Tibial nerve (tissue), 4 donors: ENCODE measurements at regions not wholly inside any gene's neighbourhood (a gene's known extent, or its start where the extent isn't known, plus 50 kb on each side); places are given as distances from the start of the nearest gene placed in this dataset.

Experiments
- DNase-seq, 2 donors: peaks; one replicate each; pipeline ENCODE4 v3.0.0-alpha.2; 2019; ENCODE audit warnings: low spot score in 2 of 2
- H3K27ac ChIP-seq, 4 donors: fragments of 200-600 bp; sonication (generic) in 3 of 4; one replicate each; pipeline ENCODE4 v1.5.1; 2017 to 2019; ENCODE audit warnings: mild to moderate bottlenecking in 1 of 4
- H3K27me3 ChIP-seq, 2 donors: fragments of 200-600 bp; sonication (generic) in 1 of 2; one replicate each; pipeline versions ENCODE4 v1.5.1 to v1.6.0; 2017 to 2019
- H3K36me3 ChIP-seq, 3 donors: fragments of 200-600 bp; sonication (generic); one replicate each; pipeline ENCODE4 v1.5.1; 2018 to 2019
- H3K4me1 ChIP-seq, 4 donors: fragments of 200-600 bp; sonication (generic) in 3 of 4; one replicate each; pipeline ENCODE4 v1.5.1; 2017 to 2019
- H3K4me3 ChIP-seq, 4 donors: fragments of 200-600 bp; sonication (generic) in 3 of 4; one replicate each; pipeline ENCODE4 v1.5.1; 2017 to 2019; ENCODE audit warnings: mild to moderate bottlenecking in 1 of 4, moderate library complexity in 1 of 4
- H3K9me3 ChIP-seq, 4 donors: fragments of 200-600 bp; sonication (generic) in 3 of 4; one replicate each; pipeline ENCODE4 v1.5.1; 2017 to 2019
- CTCF ChIP-seq, 5 experiments: fragments of 200-600 bp in 3 of 5; fragments of 450-650 bp in 2 of 5; sonication (generic) in 3 of 5; IDR thresholded peaks; one replicate each; pipeline ENCODE4 v1.5.1; 2016 to 2019; ENCODE audit warnings: antibody characterized with exemption in 5 of 5, mild to moderate bottlenecking in 3 of 5, moderate library complexity in 2 of 5
- EP300 ChIP-seq, 2 donors: sonication (generic); formaldehyde crosslinking; IDR thresholded peaks; one replicate each; pipeline ENCODE4 v1.6.1; 2017; ENCODE audit warnings: antibody characterized with exemption in 2 of 2, mild to moderate bottlenecking in 1 of 2
- POLR2A ChIP-seq, 2 donors: fragments of 450-650 bp; IDR thresholded peaks; one replicate each; pipeline ENCODE4 v1.6.1; 2017; ENCODE audit warnings: antibody characterized with exemption in 2 of 2, mild to moderate bottlenecking in 2 of 2, moderate library complexity in 2 of 2
- WGBS, 2 donors: methylation state at CpG; one replicate each; pipeline ENCODE4 v1.1.5; 2018; 5-methylcytosine and 5-hydroxymethylcytosine counted together

- TF ChIP-seq CTCF (IDR thresholded peaks at IDR 0.05) (no peak), EP300 (IDR thresholded peaks at IDR 0.05) (no peak), POLR2A (IDR thresholded peaks at IDR 0.05) (no peak)
- Histone ChIP-seq H3K27ac (no peak overlapping the region), H3K4me1 (peaks cover 0 to 9% (median 0%) of the 10 kb centered on the region in 4 donors), H3K27me3 (peaks cover 0 to 15% of the 10 kb centered on the region in 2 donors), H3K36me3 (no peaks in the 10 kb centered on the region), H3K9me3 (no peaks in the 10 kb centered on the region), H3K4me3 (no peak overlapping the region)
- 78 to 86% methylated on average over 9 of the region's 9 CpGs for WGBS, 2 donors
- DNase-seq: no peak
Observed at GRCh38 chr12:3933074-3933818, 60.0 kb upstream of the PARP11 start.

GRCh38 chr12:3931776-3932175 is 58.6 kb upstream of the PARP11 start:
- Histone ChIP-seq H3K27ac (no peak overlapping the region), H3K36me3 (no peaks in the 10 kb centered on the region), H3K4me3 (no peak overlapping the region), H3K4me1 (peaks cover 0 to 9% (median 0%) of the 10 kb centered on the region in 4 donors), H3K27me3 (peaks cover 0 to 15% of the 10 kb centered on the region in 2 donors), H3K9me3 (no peaks in the 10 kb centered on the region)
- TF ChIP-seq POLR2A (IDR thresholded peaks at IDR 0.05) (no peak), EP300 (IDR thresholded peaks at IDR 0.05) (no peak), CTCF (IDR thresholded peaks at IDR 0.05) (no peak)
- no peak for DNase-seq
- 42 to 49% methylated on average over 5 of the region's 5 CpGs for WGBS, 2 donors

GRCh38 chr12:3931206-3931605 is 58.0 kb upstream of the PARP11 start:
- Histone ChIP-seq H3K4me3 (no peak overlapping the region), H3K27me3 (peaks cover 0 to 15% of the 10 kb centered on the region in 2 donors), H3K9me3 (no peaks in the 10 kb centered on the region), H3K36me3 (no peaks in the 10 kb centered on the region), H3K27ac (no peak overlapping the region), H3K4me1 (peaks cover 0 to 9% (median 0%) of the 10 kb centered on the region in 4 donors)
- TF ChIP-seq CTCF (IDR thresholded peaks at IDR 0.05) (no peak), EP300 (IDR thresholded peaks at IDR 0.05) (no peak)
- 68 to 80% methylated on average over 3 to 4 of the region's 4 CpGs for WGBS, 2 donors
- no peak for DNase-seq

GRCh38 chr12:3929875-3930615 is 56.8 kb upstream of the PARP11 start:
- H3K4me1 ChIP-seq: peaks cover 0 to 9% (median 0%) of the 10 kb centered on the region in 4 donors
- no peak overlapping the region for H3K4me3 ChIP-seq
- no peak overlapping the region for H3K27ac ChIP-seq
- WGBS, 2 donors: 64 to 66% methylated on average over 10 of the region's 10 CpGs
- TF ChIP-seq EP300 (IDR thresholded peaks at IDR 0.05): no peak
- no peak for DNase-seq
- H3K36me3 ChIP-seq: no peaks in the 10 kb centered on the region
- H3K27me3 ChIP-seq: peaks cover 0 to 15% of the 10 kb centered on the region in 2 donors
- H3K9me3 ChIP-seq: no peaks in the 10 kb centered on the region

- WGBS, 2 donors: 10 to 19% methylated on average over 6 of the region's 6 CpGs
- H3K36me3 ChIP-seq: no peaks in the 10 kb centered on the region
- peaks cover 0 to 26% of the 10 kb centered on the region in 2 donors for H3K27me3 ChIP-seq
- H3K4me1 ChIP-seq: peaks cover 0 to 9% (median 0%) of the 10 kb centered on the region in 4 donors
- no peak for TF ChIP-seq CTCF (IDR thresholded peaks at IDR 0.05)
- no peak for TF ChIP-seq POLR2A (IDR thresholded peaks at IDR 0.05)
- TF ChIP-seq EP300 (IDR thresholded peaks at IDR 0.05): no peak
- DNase-seq: no peak
- H3K4me3 ChIP-seq: no peak overlapping the region
- no peak overlapping the region for H3K27ac ChIP-seq
- H3K9me3 ChIP-seq: no peaks in the 10 kb centered on the region
Observed at GRCh38 chr12:3928538-3929184, 55.5 kb upstream of the PARP11 start.
